H9 (cell line): ENCODE measurements at regions not wholly inside any gene's neighbourhood (a gene's known extent, or its start where the extent isn't known, plus 50 kb on each side); places are given as distances from the start of the nearest gene placed in this dataset.

Source experiments
- DNase-seq: peaks from one replicate; pipeline ENCODE4 v3.0.0-alpha.2; 2017
- H2AFZ ChIP-seq: one replicate; pipeline ENCODE4 v1.6.1; 2013; ENCODE audit warnings: mild to moderate bottlenecking, low read length, control low read depth, moderate library complexity
- H2AK5ac ChIP-seq: 2 replicates; pipeline ENCODE4 v1.6.1; 2013; ENCODE audit warnings: low read length, control low read depth, mixed read lengths; ENCODE audit not compliant: insufficient read length
- H2BK120ac ChIP-seq: one replicate; pipeline ENCODE4 v1.6.1; 2013; ENCODE audit warnings: low read depth, mild to moderate bottlenecking, low read length, control low read depth, inconsistent platforms; ENCODE audit not compliant: poor library complexity, severe bottlenecking
- H2BK12ac ChIP-seq: 2 replicates; pipeline ENCODE4 v1.6.1; 2013; ENCODE audit warnings: low read length, control low read depth, mixed read lengths, low read depth; ENCODE audit not compliant: insufficient read length
- H2BK15ac ChIP-seq: 2 replicates; pipeline ENCODE4 v1.6.1; 2013; ENCODE audit warnings: low read depth, low read length, control low read depth
- H2BK20ac ChIP-seq: one replicate; pipeline ENCODE4 v1.6.1; 2013; ENCODE audit warnings: low read depth, mild to moderate bottlenecking, low read length, control low read depth, inconsistent platforms; ENCODE audit not compliant: poor library complexity, severe bottlenecking
- H2BK5ac ChIP-seq: 2 replicates; pipeline ENCODE4 v1.6.1; 2013; ENCODE audit warnings: low read length, control low read depth, mixed read lengths; ENCODE audit not compliant: insufficient read length
- H3K14ac ChIP-seq: 2 replicates; pipeline ENCODE4 v1.6.1; 2013; ENCODE audit warnings: low read length, control low read depth; ENCODE audit not compliant: insufficient read depth
- H3K18ac ChIP-seq: 2 replicates; pipeline ENCODE4 v1.6.1; 2013; ENCODE audit warnings: low read depth, mild to moderate bottlenecking, mixed read lengths, low read length, control low read depth; ENCODE audit not compliant: insufficient read length
- H3K23ac ChIP-seq: 2 replicates; pipeline ENCODE4 v1.6.1; 2013; ENCODE audit warnings: low read length, control low read depth, mixed read lengths, low read depth; ENCODE audit not compliant: insufficient read length
- H3K23me2 ChIP-seq: 2 replicates; pipeline ENCODE4 v1.6.1; 2013; ENCODE audit warnings: low read depth, mild to moderate bottlenecking, mixed read lengths, low read length, control low read depth; ENCODE audit not compliant: insufficient read length, poor library complexity, severe bottlenecking
- H3K27ac ChIP-seq: 2 replicates; pipeline ENCODE4 v1.5.1; 2013; ENCODE audit warnings: low read length, control low read depth, mixed read lengths, low read depth; ENCODE audit not compliant: insufficient read length
- H3K27me3 ChIP-seq: 2 replicates; pipeline ENCODE4 v1.6.1; 2013; ENCODE audit warnings: low read length, control low read depth, inconsistent platforms; ENCODE audit not compliant: insufficient read depth
- H3K4ac ChIP-seq: 2 replicates; pipeline ENCODE4 v1.6.1; 2013; ENCODE audit warnings: low read depth, mild to moderate bottlenecking, control low read depth, inconsistent platforms, low read length, moderate library complexity
- H3K4me1 ChIP-seq: 2 replicates; pipeline ENCODE4 v1.6.1; 2013; ENCODE audit warnings: low read length, control low read depth, inconsistent platforms; ENCODE audit not compliant: insufficient read depth
- H3K4me2 ChIP-seq: 2 replicates; pipeline ENCODE4 v1.6.1; 2013; ENCODE audit warnings: low read length, control low read depth, mixed read lengths; ENCODE audit not compliant: insufficient read length, insufficient read depth
- H3K56ac ChIP-seq: 2 replicates; pipeline ENCODE4 v1.6.1; 2013; ENCODE audit warnings: low read depth, mild to moderate bottlenecking, mixed read lengths, low read length, control low read depth; ENCODE audit not compliant: insufficient read length
- H3K79me1 ChIP-seq: 2 replicates; pipeline ENCODE4 v1.6.1; 2013; ENCODE audit warnings: low read depth, mild to moderate bottlenecking, moderate library complexity, low read length, control low read depth, inconsistent platforms; ENCODE audit not compliant: insufficient read depth, poor library complexity, severe bottlenecking
- H3K79me2 ChIP-seq: 2 replicates; pipeline ENCODE4 v1.6.1; 2013; ENCODE audit warnings: low read length, control low read depth, inconsistent platforms; ENCODE audit not compliant: insufficient read depth
- H3K9ac ChIP-seq: 2 replicates; pipeline ENCODE4 v1.6.1; 2013; ENCODE audit warnings: low read length, control low read depth, mixed read lengths; ENCODE audit not compliant: insufficient read length; ENCODE audit errors: extremely low read depth
- H3K9me3 ChIP-seq: one replicate; pipeline ENCODE4 v1.6.1; 2013; ENCODE audit warnings: low read depth, low read length, inconsistent platforms; ENCODE audit not compliant: control insufficient read depth
- H3T11ph ChIP-seq: one replicate; pipeline ENCODE4 v1.6.1; 2013; ENCODE audit warnings: mild to moderate bottlenecking, low read length, control low read depth, inconsistent platforms
- H4K20me1 ChIP-seq: one replicate; pipeline ENCODE4 v1.6.1; 2013; ENCODE audit not compliant: control insufficient read depth, insufficient read length, insufficient read depth
- H4K5ac ChIP-seq: 2 replicates; pipeline ENCODE4 v1.6.1; 2013; ENCODE audit warnings: low read depth, mild to moderate bottlenecking, mixed read lengths, low read length, control low read depth; ENCODE audit not compliant: insufficient read length
- H4K8ac ChIP-seq: replicated peaks from 2 replicates; pipeline ENCODE4 v1.6.1; 2013; ENCODE audit warnings: low read length, control low read depth, mixed read lengths, low read depth; ENCODE audit not compliant: insufficient read length
- H4K91ac ChIP-seq: 2 replicates; pipeline ENCODE4 v1.6.1; 2013; ENCODE audit warnings: low read depth, mild to moderate bottlenecking, moderate library complexity, mixed read lengths, low read length, control low read depth; ENCODE audit not compliant: insufficient read length
- H3K27ac Mint-ChIP-seq, 3 experiments: 2 replicates in 2 of 3; 3 replicates in 1 of 3; pipeline ENCODE4 v1.8.0; 2020 to 2021; ENCODE audit warnings: mixed read lengths in 3 of 3, mild to moderate bottlenecking in 1 of 3, moderate library complexity in 1 of 3
- H3K27me3 Mint-ChIP-seq: 2 replicates; pipeline ENCODE4 v1.8.0; 2021; ENCODE audit warnings: low read depth, mild to moderate bottlenecking, moderate library complexity, mixed read lengths
- H3K36me3 Mint-ChIP-seq, 3 experiments: 2 replicates in 2 of 3; 3 replicates in 1 of 3; pipeline ENCODE4 v1.8.0; 2020 to 2021; ENCODE audit warnings: low read depth in 3 of 3, mixed read lengths in 3 of 3; ENCODE audit not compliant: insufficient read depth in 1 of 3
- H3K4me1 Mint-ChIP-seq, 2 experiments: 2 replicates each; pipeline ENCODE4 v1.8.0; 2020; ENCODE audit warnings: mixed read lengths in 2 of 2
- H3K4me3 Mint-ChIP-seq, 2 experiments: 2 replicates in 1 of 2; 3 replicates in 1 of 2; pipeline ENCODE4 v1.8.0; 2020 to 2021; ENCODE audit warnings: mild to moderate bottlenecking in 2 of 2, mixed read lengths in 2 of 2, moderate library complexity in 1 of 2
- H3K9me3 Mint-ChIP-seq, 2 experiments: 2 replicates in 1 of 2; 3 replicates in 1 of 2; pipeline ENCODE4 v1.8.0; 2020; ENCODE audit warnings: mild to moderate bottlenecking in 2 of 2, mixed read lengths in 2 of 2, moderate library complexity in 1 of 2
- CTCF ChIP-seq: fragments of 200-600 bp; sonication (generic); conservative IDR thresholded peaks from 3 replicates; pipeline ENCODE4 v1.8.0; 2021; ENCODE audit warnings: antibody characterized with exemption, mild to moderate bottlenecking
- WGBS: extraction: QIAGEN DNeasy Blood & Tissue Kit; methylation state at CpG from one replicate; pipeline ENCODE4 v1.1.7; 2013; ENCODE audit warnings: missing lambda C conversion rate, low lambda C conversion rate, mixed read lengths; ENCODE audit not compliant: insufficient read length; ENCODE audit errors: extremely low coverage; 5-methylcytosine and 5-hydroxymethylcytosine counted together

GRCh38 chr1:240030236-240030635 lies 61.4 kb upstream of the FMN2 start:
- no peak overlapping the region for H4K5ac ChIP-seq
- Mint-ChIP-seq H3K9me3 (no peaks in the 10 kb centered on the region), H3K4me1 (peaks cover 8% of the 10 kb centered on the region in 2 experiments; a peak in 2 of 4 replicates), H3K4me3 (no peak overlapping the region), H3K27me3 (no peaks in the 10 kb centered on the region), H3K27ac (peak overlapping the region in 1 of 3 experiments; percentile 9; a peak in 1 of 7 replicates), H3K36me3 (no peaks in the 10 kb centered on the region)
- H3K79me1 ChIP-seq, result no peaks in the 10 kb centered on the region
- no peak overlapping the region for H3K23ac ChIP-seq
- H3K4ac ChIP-seq, result no peak overlapping the region
- no peak for TF ChIP-seq CTCF
- H3K14ac ChIP-seq, result no peak overlapping the region
- no peaks in the 10 kb centered on the region for H3K4me1 ChIP-seq
- no peak overlapping the region for H2AFZ ChIP-seq
- H3K56ac ChIP-seq, result no peak overlapping the region
- H3K27me3 ChIP-seq, result no peaks in the 10 kb centered on the region
- H2AK5ac ChIP-seq, result no peak overlapping the region
- no peak overlapping the region for H4K8ac ChIP-seq
- no peak overlapping the region for H3K27ac ChIP-seq
- no peaks in the 10 kb centered on the region for H4K20me1 ChIP-seq
- H2BK15ac ChIP-seq, result no peak overlapping the region
- H2BK12ac ChIP-seq, result no peak overlapping the region
- no CpG with 5 or more reads among the region's 5 CpGs for WGBS
- no peak overlapping the region for H4K91ac ChIP-seq
- no peak overlapping the region for H3K18ac ChIP-seq
- H3K9me3 ChIP-seq, result no peaks in the 10 kb centered on the region
- no peak overlapping the region for H2BK20ac ChIP-seq
- H3K4me2 ChIP-seq, result no peak overlapping the region
- no peak overlapping the region for H3K9ac ChIP-seq
- no peak overlapping the region for H2BK120ac ChIP-seq
- no peaks in the 10 kb centered on the region for H3K79me2 ChIP-seq
- DNase-seq, result no peak
- no peak overlapping the region for H2BK5ac ChIP-seq
- H3K23me2 ChIP-seq, result no peaks in the 10 kb centered on the region
- no peak overlapping the region for H3T11ph ChIP-seq
